NT2/D1 (cell line): ENCODE measurements at regions not wholly inside any gene's neighbourhood (a gene's known extent, or its start where the extent isn't known, plus 50 kb on each side); places are given as distances from the start of the nearest gene placed in this dataset.

Experiments
- DNase-seq: peaks from one replicate; pipeline ENCODE4 v3.0.0-alpha.2; 2011; ENCODE audit warnings: low read depth, low spot score
- H3K27me3 ChIP-seq: 2 replicates; pipeline ENCODE4 v1.6.0; 2011; ENCODE audit warnings: mild to moderate bottlenecking; ENCODE audit not compliant: insufficient read length, insufficient read depth
- H3K36me3 ChIP-seq: 2 replicates; pipeline ENCODE4 v1.6.1; 2011; ENCODE audit warnings: mild to moderate bottlenecking, low read length, mixed read lengths; ENCODE audit not compliant: insufficient read depth, insufficient read length
- H3K4me1 ChIP-seq: 2 replicates; pipeline ENCODE4 v1.5.1; 2011; ENCODE audit not compliant: insufficient read depth, insufficient read length
- H3K4me3 ChIP-seq: 2 replicates; pipeline ENCODE4 v1.5.1; 2011; ENCODE audit warnings: low read depth; ENCODE audit not compliant: insufficient read length
- H3K9ac ChIP-seq: 2 replicates; pipeline ENCODE4 v1.6.0; 2011; ENCODE audit warnings: low read depth; ENCODE audit not compliant: insufficient read length
- H3K9me3 ChIP-seq: 2 replicates; pipeline ENCODE4 v1.5.1; 2011; ENCODE audit warnings: mild to moderate bottlenecking, low read length; ENCODE audit not compliant: insufficient read depth
- SUZ12 ChIP-seq: IDR thresholded peaks from 2 replicates; pipeline ENCODE4 v1.6.1; 2011; ENCODE audit not compliant: insufficient read length, insufficient read depth; ENCODE audit errors: extremely low read depth
- YY1 ChIP-seq: IDR thresholded peaks from 2 replicates; pipeline ENCODE4 v1.6.1; 2011; ENCODE audit not compliant: insufficient read length, insufficient read depth
- ZNF274 ChIP-seq: IDR thresholded peaks from 2 replicates; pipeline ENCODE4 v1.6.1; 2011; ENCODE audit warnings: mild to moderate bottlenecking, low read depth, low read length

- no peaks in the 10 kb centered on the region for H3K36me3 ChIP-seq
- TF ChIP-seq YY1 (no peak), SUZ12 (no peak), ZNF274 (no peak)
- DNase-seq: no peak
- no peaks in the 10 kb centered on the region for H3K4me1 ChIP-seq
- peaks cover 6% of the 10 kb centered on the region; the same call in 1 of the 2 replicates for H3K9me3 ChIP-seq
- no peaks in the 10 kb centered on the region for H3K27me3 ChIP-seq
- H3K9ac ChIP-seq: no peak overlapping the region
- no peak overlapping the region for H3K4me3 ChIP-seq
These were observed 530.2 kb downstream of the DHX35 start for GRCh38 chr20:39492223-39492797.

DNA sequence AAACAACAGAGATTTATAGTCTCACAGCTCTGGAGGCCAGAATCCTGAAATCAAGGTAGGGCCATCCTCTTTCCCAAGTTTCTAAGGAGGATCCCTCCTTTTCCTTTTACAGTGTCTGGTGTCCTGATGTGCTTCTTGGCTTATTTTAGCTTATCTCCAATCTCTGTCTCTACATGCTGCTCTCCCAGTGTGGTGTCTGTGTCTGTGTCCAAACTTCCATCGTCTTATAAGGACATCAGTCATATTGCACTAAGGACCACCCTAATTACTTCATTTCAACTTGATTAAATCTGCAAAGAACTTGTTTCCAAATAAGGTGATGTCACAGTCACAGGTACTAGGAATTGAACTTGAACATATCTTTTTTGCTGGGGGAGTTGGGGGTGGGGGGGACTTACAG lies 529.6 kb downstream of the DHX35 start:
- peaks cover 6% of the 10 kb centered on the region; the same call in 1 of the 2 replicates for H3K9me3 ChIP-seq
- no peak for DNase-seq
- TF ChIP-seq YY1 (no peak), SUZ12 (no peak), ZNF274 (no peak)

DNA sequence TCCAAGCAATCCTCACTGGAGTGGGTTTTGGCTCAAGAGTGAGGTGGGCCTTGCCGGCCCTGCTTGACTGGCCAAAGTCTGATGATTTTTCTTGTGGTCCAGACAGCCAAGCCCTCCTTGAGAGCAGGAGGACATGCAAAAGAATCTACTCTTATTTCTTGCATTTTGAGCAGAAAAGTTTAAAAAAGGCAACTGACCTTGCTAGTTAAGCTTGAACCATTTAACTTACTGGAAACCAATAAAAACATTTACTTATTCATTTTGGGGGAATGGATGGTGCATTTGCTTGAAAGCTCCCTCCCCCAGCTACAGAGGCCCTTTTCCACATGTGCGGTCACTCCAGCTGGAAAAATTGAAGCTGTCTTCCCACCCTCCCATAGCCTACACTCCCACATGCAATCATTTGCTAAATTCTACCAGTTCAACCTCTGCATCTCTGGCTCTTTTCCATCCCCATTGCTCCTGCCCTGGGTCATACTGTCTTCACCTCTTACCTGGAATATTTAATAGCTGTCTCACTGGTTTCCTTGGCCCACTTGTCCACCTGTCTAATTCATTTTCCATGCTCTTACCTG lies 527.9 kb downstream of the DHX35 start:
- no peaks in the 10 kb centered on the region for H3K27me3 ChIP-seq
- DNase-seq: no peak
- TF ChIP-seq YY1 (no peak), ZNF274 (no peak), SUZ12 (no peak)
- no peaks in the 10 kb centered on the region for H3K4me1 ChIP-seq
- no peaks in the 10 kb centered on the region for H3K36me3 ChIP-seq
- H3K9ac ChIP-seq: no peak overlapping the region
- no peak overlapping the region for H3K4me3 ChIP-seq
- peaks cover 6% of the 10 kb centered on the region; the same call in 1 of the 2 replicates for H3K9me3 ChIP-seq

More for the DNA sequence above, 529.6 kb downstream of the DHX35 start:
- no peaks in the 10 kb centered on the region for H3K27me3 ChIP-seq
- no peak overlapping the region for H3K9ac ChIP-seq
- H3K36me3 ChIP-seq: no peaks in the 10 kb centered on the region
- H3K4me1 ChIP-seq: no peaks in the 10 kb centered on the region
- H3K4me3 ChIP-seq: no peak overlapping the region

DNA sequence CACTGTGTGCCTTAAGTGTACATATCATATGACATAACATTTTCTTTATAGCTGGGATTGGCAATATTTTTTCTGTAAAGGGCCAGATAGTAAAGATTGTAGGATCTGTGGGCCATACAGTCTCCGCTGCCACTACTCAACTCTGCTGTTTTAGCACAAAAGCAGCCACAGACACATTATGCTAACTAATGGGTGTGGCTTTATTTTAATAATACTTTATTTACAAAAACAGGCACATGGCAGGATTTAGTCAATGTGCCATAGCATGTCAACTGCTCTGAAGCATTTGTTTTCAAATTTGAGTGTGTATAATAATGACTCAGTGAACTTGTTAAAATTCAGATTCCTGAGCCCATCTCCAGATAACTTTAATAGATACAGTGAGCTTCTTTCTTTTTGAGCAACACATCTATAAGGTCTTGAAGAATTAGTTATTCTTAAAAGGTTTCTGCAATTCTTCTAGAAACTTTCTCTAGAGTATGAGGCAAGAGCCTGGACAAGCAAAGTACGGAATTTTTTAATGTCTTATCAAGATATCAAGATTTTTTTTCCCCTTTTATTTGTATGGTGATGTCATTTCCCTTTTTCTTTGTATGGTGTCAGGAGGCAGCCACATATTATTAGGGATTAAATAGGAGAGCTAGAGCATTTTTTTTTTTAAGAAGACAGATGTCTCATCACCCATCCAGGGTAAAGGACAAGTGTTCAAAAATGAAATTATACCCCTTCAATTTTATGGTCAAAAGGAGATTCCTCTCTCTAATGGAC lies 518.3 kb downstream of the DHX35 start:
- H3K27me3 ChIP-seq: no peaks in the 10 kb centered on the region
- no peaks in the 10 kb centered on the region for H3K4me1 ChIP-seq
- no peak overlapping the region for H3K4me3 ChIP-seq
- no peak for DNase-seq
- TF ChIP-seq YY1: no peak
- no peak for TF ChIP-seq ZNF274
- no peak for TF ChIP-seq SUZ12
- no peaks in the 10 kb centered on the region for H3K36me3 ChIP-seq
- H3K9me3 ChIP-seq: no peaks in the 10 kb centered on the region
- H3K9ac ChIP-seq: no peak overlapping the region

DNA sequence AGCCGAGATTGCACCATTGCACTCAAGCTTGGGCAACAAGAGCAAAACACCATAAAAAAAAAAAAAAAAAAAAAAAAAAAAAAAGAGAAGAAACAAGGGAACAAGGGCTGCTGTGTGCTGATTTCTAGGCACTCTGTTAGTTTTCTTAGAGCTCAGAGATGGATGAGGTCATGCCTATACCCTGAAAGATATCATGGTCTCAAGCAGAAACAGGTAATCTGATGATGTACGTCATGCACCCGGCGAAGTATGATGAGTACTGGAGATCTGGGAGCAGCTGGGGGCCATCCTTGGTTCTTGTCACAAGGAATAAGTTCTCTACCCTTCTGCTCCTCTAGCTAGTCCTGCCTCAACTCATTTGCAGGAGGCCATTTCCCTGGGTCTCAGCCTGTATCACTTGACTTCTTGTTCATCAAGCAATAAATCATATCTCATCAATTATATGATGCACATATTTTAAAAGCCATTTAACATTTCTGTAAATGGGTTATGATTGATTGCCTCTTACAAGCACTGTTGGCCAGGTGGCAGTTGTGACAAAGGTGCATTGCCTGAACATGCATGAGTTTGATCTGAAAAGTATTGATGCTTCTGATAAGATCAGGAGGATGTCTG lies 517.2 kb downstream of the DHX35 start:
- no peak overlapping the region for H3K9ac ChIP-seq
- H3K27me3 ChIP-seq: no peaks in the 10 kb centered on the region
- no peak overlapping the region for H3K4me3 ChIP-seq
- no peaks in the 10 kb centered on the region for H3K36me3 ChIP-seq
- H3K9me3 ChIP-seq: no peaks in the 10 kb centered on the region
- H3K4me1 ChIP-seq: no peaks in the 10 kb centered on the region
- no peak for TF ChIP-seq ZNF274
- no peak for TF ChIP-seq SUZ12
- TF ChIP-seq YY1: no peak
- no peak for DNase-seq

- DNase-seq: no peak
- H3K9me3 ChIP-seq: no peaks in the 10 kb centered on the region
- no peak overlapping the region for H3K9ac ChIP-seq
- no peaks in the 10 kb centered on the region for H3K27me3 ChIP-seq
- no peaks in the 10 kb centered on the region for H3K36me3 ChIP-seq
- TF ChIP-seq SUZ12: no peak
- no peak for TF ChIP-seq ZNF274
- no peak for TF ChIP-seq YY1
- no peak overlapping the region for H3K4me3 ChIP-seq
- H3K4me1 ChIP-seq: no peaks in the 10 kb centered on the region
These were observed 512.7 kb downstream of the DHX35 start for GRCh38 chr20:39474879-39475278.

- Histone ChIP-seq H3K4me1 (no peaks in the 10 kb centered on the region), H3K9ac (no peak overlapping the region), H3K36me3 (no peaks in the 10 kb centered on the region), H3K27me3 (no peaks in the 10 kb centered on the region), H3K9me3 (no peaks in the 10 kb centered on the region), H3K4me3 (no peak overlapping the region)
- TF ChIP-seq ZNF274 (no peak), SUZ12 (no peak), YY1 (no peak)
- no peak for DNase-seq
These were observed 511.4 kb downstream of the DHX35 start for GRCh38 chr20:39473536-39473935.
